OCI-LY3 (cell line): ENCODE measurements at regions not wholly inside any gene's neighbourhood (a gene's known extent, or its start where the extent isn't known, plus 50 kb on each side); places are given as distances from the start of the nearest gene placed in this dataset.

Experiments used
- CTCF ChIP-seq: fragments of 200-600, 300-600 bp; sonication (generic); IDR thresholded peaks from 2 replicates; pipeline ENCODE4 v1.5.1; 2014; ENCODE audit warnings: antibody characterized with exemption, low read length, low read depth
- EZH2phosphoT487 ChIP-seq: fragments of 200-600 bp; shearing (Covaris generic); IDR thresholded peaks from 2 replicates; pipeline ENCODE4 v1.6.1; 2018; ENCODE audit warnings: antibody characterized with exemption, mixed run types, low read depth

- TF ChIP-seq CTCF, result no peak
- TF ChIP-seq EZH2phosphoT487, result no peak
Observed at GRCh38 chrX:8314881-8315280, 143.8 kb upstream of the VCX2 start.
